ENCODE measurements at regions not wholly inside any gene's neighbourhood (a gene's known extent, or its start where the extent isn't known, plus 50 kb on each side); places are given as distances from the start of the nearest gene placed in this dataset.

DNA sequence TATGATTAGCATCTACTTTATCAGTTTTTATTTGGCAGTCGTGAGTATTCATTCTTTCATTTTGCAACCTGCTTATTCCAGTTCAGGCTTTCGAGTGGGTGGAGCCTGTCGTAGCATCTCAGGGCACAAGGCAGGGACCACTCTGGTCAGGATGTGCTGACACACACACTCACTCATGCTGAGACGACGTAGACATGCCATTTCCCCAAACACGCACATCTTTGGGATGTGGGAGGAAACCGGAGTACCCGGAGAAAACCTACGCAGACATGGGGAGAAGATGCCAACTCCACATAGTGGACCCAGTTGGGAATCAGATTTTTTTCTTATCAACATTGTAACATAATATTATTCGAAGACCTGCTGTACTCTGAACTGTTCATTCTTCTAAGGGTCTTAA is 756.5 kb upstream of the RBFOX1 start:
- Histone ChIP-seq H4K20me1 (replicated peaks; ENCODE audit: control insufficient read depth, extremely low read depth, insufficient read depth, low read length) (no peaks in the 10 kb centered on the region), H3K4me1 (ENCODE audit: control insufficient read depth, extremely low read depth, insufficient read depth, low read length) (no peaks in the 10 kb centered on the region), H3K79me2 (ENCODE audit: control insufficient read depth, insufficient read depth, low read length) (no peaks in the 10 kb centered on the region), H3K36me3 (ENCODE audit: control insufficient read depth in 2 of 2, extremely low read depth in 1 of 2, insufficient read depth in 2 of 2, low read length in 2 of 2) (no peaks in the 10 kb centered on the region), H3K9ac (replicated peaks; ENCODE audit: extremely low read depth, insufficient read depth, low read length) (no peak overlapping the region), H3K27ac (ENCODE audit: insufficient read depth, low read depth, low read length) (no peak overlapping the region), H3K9me1 (replicated peaks; ENCODE audit: control insufficient read depth, extremely low read depth, insufficient read depth, low read length) (no peaks in the 10 kb centered on the region), H3K4me2 (ENCODE audit: insufficient read depth, low read length) (no peak overlapping the region), H3K9me3 (replicated peaks; ENCODE audit: control insufficient read depth, insufficient read depth, low read length) (peaks cover 4% of the 10 kb centered on the region), H3K27me3 (ENCODE audit: control insufficient read depth in 2 of 2, insufficient read depth in 2 of 2, low read length in 2 of 2) (no peaks in the 10 kb centered on the region), H3K4me3 (replicated peaks in 1 of 3; ENCODE audit: insufficient read depth in 1 of 3, low read depth in 1 of 3, low read length in 3 of 3) (no peak overlapping the region), H2AFZ (ENCODE audit: low read depth, low read length) (no peak overlapping the region)
- no TSS peak for BruUV-seq (replicated peaks)
- no peak for FAIRE-seq
- dilution Hi-C loops (cut with MboI; ENCODE audit: extremely low pct_ligation_motif_present, low sequenced_read_pairs) (no loop called here), intact Hi-C loops (cut with micrococcal nuclease) (no loop called here)
- TF ChIP-seq, protein P1, sequence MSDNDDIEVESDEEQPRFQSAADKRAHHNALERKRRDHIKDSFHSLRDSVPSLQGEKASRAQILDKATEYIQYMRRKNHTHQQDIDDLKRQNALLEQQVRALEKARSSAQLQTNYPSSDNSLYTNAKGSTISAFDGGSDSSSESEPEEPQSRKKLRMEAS (IDR thresholded peaks at IDR 0.05; ENCODE audit: insufficient read depth, insufficient read length): no peak
- TF ChIP-seq MYC (IDR thresholded peaks at IDR 0.05; ENCODE audit: low read depth, low read length) (no peak), GATA2 (IDR thresholded peaks at IDR 0.05; ENCODE audit: insufficient read depth, insufficient read length, low read depth, low read length) (no peak), POLR2A (IDR thresholded peaks at IDR 0.05; ENCODE audit: low read depth, low read length) (no peak), FOS (IDR thresholded peaks at IDR 0.05; ENCODE audit: borderline replicate concordance, insufficient read depth, low read length) (no peak), POLR2AphosphoS5 (IDR thresholded peaks at IDR 0.05; ENCODE audit: insufficient read depth, low read depth, low read length) (no peak), JUN (IDR thresholded peaks at IDR 0.05; ENCODE audit: borderline replicate concordance, insufficient read depth, insufficient read length, low read depth) (no peak), EZH2 (IDR thresholded peaks at IDR 0.05; ENCODE audit: borderline replicate concordance, low read depth, low read length, severe bottlenecking) (no peak)
- TF ChIP-seq, protein P2, sequence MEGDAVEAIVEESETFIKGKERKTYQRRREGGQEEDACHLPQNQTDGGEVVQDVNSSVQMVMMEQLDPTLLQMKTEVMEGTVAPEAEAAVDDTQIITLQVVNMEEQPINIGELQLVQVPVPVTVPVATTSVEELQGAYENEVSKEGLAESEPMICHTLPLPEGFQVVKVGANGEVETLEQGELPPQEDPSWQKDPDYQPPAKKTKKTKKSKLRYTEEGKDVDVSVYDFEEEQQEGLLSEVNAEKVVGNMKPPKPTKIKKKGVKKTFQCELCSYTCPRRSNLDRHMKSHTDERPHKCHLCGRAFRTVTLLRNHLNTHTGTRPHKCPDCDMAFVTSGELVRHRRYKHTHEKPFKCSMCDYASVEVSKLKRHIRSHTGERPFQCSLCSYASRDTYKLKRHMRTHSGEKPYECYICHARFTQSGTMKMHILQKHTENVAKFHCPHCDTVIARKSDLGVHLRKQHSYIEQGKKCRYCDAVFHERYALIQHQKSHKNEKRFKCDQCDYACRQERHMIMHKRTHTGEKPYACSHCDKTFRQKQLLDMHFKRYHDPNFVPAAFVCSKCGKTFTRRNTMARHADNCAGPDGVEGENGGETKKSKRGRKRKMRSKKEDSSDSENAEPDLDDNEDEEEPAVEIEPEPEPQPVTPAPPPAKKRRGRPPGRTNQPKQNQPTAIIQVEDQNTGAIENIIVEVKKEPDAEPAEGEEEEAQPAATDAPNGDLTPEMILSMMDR (IDR thresholded peaks at IDR 0.05; ENCODE audit: extremely low read depth in 1 of 2, insufficient read depth in 1 of 2, low read depth in 1 of 2, low read length in 2 of 2): no peak
- ChIA-PET POLR2A (no interaction called here), CTCF (no interaction called here)
- DNase-seq (ENCODE audit: low read depth, low spot score): no peak
